Middle frontal gyrus (tissue), 1 donor: ENCODE measurements at regions not wholly inside any gene's neighbourhood (a gene's known extent, or its start where the extent isn't known, plus 50 kb on each side); places are given as distances from the start of the nearest gene placed in this dataset.

Experiments used
- DNase-seq: peaks from one replicate; pipeline ENCODE4 v3.0.0-alpha.2; 2015; ENCODE audit warnings: low spot score; ENCODE audit errors: extremely low spot score

DNA sequence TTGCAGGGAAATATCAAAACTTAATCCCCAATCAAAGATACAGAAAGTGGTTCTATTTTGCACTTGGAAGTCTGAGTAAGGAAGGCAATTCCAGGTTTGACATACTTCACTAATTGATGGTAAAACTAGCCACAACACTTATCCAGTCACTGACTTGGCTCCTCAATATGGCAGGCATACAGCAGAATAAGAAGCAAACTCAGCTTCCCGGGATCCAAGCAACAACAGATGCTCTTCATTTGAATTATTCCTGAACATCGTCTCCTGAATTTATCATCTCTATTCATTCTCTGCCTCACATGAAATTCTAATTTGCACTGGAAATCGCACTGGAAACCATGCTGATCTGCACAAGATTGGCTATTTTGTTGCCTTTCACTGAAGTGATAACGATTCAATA is 629.6 kb downstream of the PRELID2 start:
- no peak for DNase-seq

DNA sequence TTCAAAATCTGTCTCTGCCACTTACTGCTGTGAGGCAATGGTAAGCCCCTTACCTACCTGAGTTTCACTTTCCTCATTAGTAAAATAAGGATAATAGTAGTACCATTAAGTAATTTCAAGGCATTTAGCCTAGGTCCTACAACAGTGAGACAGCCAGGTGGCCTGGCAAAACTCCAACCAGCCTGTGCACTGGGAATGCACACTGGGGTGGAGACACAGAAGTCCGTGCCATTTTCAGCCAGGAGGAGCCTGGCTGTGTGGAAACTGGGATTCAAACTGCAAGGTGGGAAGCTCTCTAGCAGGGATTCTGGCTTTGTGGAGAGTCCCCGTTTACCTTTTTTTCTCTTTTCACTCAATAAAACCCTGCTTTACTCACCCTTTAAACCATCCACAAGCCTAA is 630.4 kb downstream of the PRELID2 start:
- DNase-seq = no peak

DNA sequence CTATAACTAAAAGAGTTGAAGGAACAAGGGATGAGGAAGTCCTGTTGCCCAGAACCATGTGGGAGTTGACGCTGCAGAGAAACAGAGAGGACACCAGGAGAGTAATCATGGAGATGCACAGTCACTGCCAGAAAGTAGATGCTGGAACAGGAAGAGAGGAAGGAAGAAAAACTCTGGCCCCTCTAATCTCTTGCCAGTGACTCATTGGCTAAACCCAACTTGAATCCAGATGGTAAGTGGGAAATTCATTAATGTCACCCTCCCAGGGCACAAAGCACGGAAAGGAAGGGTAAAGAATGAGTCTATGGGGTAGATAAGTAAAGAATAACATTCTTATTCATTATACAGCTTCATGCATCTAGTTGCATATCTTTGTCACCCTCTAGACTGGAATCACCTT is 631.9 kb downstream of the PRELID2 start:
- DNase-seq = no peak

DNA sequence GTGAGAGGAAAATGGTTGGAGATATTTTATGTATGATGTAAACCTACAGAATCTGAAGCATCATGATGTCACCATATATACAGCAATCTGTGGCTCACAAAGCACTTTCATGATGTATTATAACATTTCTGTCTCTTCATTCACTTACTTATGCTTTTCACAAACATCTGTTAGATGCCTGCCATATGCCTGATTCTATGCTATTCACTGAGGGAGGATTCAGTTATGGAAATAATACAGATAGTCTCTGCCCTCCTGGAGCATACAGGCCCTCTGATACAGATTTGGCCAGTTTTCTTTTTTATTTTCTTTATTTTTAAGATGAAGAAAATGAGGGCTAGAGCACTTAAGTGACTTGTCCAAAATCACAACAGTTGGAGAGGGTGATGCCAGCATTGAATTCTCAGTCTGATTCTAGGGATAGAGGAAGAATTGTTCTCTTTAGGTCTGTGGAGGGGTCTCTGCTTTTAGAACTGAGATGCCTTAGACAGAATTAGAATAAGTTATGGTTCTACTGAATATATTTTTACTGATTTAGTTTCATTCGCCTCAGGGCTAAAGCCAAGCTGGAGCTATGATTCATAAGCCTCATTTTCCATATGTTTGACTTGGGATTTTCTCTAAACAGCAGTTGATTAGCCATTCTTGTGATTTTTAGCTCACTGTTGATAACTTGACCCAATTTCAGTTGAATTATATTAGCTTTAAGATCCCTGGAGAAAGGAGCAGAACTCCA is 636.4 kb downstream of the PRELID2 start:
- DNase-seq = no peak

DNA sequence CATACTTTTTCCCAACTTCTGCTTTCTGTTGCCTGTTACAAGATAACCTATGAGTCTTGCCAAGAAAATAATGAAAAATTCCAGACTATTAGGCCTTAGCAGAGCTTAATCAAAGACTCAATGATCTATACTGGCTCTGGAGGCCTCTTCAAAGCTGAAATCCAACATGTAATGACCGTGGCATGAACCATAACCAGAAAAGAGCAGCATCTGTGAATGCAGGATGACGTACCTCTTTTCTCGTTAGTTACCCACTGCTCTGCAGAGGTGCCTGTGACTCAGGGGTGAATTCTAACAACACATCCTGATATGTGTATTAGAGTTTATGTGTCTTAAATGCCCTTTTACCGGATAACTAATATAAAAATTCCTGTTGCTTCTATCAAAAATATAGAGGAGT is 645.4 kb downstream of the PRELID2 start:
- DNase-seq = no peak

DNA sequence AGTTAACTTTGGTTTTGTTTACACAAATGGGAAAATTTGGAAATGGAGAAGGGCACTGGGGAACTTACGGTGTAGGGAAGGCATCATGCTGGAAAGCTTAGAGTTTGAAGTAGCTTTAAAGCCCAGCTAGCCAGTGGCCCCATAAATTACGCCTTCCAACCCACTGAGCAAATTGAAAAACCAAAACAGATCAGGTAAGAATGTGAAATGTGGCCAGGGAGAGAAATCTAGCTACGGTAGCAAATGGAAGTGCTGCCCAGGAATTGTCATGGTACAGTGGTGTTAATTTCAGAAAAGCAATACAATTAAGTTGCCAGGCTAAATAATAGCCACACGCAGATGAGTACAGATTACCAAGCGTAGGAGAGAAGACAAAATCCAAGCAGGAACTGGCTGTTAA is 654.8 kb downstream of the PRELID2 start:
- no peak for DNase-seq

DNA sequence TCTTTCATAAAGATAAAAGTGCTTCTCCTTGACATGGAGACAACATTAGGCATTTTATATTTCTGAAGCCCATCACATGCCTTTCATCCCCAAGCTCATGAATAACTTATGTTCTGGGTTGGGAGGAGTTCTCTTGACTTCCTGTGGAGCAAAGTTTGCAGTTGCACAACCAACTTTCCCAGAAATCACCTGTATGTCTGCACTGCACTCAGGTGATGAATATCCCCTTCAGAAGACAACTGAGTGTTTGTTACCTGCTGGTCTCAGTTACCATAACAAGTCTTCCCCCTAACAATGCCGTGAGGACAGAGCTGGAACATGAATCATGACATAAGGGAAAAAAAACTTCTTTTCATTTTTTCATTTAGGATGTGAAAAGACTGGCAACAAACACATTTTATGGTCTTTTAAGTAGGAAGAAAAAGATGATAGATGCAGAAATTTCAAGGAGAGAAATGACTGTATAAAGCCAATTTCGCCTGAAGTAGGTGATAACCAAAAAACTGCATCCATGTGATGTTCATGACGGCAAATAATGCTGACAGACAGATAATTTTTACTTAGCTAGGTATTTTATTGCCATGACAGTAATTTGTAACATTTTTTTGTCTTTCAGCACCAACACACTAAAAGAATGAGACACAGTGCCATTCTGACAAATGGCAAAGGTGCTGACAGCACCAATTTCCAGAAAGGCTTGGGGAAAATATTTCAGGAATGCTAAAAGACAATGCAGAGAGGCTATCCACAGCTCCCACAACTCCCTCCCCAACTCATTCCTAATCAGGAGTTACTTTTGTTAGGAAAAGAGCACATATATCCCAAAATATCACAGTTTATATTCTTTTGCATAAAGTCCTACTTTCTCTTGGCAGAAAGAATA is 656.3 kb downstream of the PRELID2 start:
- no peak for DNase-seq

DNA sequence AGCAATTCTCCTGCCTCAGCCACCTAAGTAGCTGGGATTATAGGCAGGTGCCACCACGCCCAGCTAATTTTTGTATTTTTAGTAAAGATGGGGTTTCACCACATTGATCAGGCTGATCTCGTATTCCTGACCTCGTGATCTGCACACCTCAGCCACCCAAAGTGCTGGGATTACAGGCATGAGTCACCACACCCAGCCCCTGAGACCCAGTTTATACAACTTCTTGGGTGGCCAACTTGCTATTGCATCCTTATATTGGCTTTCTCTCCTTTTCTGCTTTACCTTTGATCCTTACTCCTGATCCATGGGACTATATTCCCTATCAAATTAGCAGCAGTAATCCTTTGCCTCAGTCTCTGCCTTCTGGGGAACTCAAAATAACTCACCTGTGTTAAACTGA is 659.1 kb downstream of the PRELID2 start:
- DNase-seq = no peak

DNA sequence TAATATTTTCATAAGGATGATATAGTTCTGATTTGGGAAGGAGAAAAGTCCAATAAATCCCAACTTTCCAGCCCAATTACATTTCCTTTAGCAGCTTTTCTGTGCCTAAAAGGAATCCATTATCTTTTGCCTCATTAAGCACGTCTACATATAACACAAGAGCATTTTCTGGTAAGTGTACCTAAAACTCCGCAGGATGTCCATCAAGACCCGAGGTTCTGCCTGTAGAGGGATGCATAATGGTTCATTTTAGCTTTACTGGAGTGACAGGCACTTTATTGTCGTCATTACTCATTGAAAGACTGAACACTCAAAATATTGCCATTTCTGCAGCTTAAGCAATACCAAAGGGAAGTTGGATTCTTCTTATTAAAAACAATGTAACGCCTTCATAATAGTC is 669.0 kb downstream of the PRELID2 start:
- no peak for DNase-seq

DNA sequence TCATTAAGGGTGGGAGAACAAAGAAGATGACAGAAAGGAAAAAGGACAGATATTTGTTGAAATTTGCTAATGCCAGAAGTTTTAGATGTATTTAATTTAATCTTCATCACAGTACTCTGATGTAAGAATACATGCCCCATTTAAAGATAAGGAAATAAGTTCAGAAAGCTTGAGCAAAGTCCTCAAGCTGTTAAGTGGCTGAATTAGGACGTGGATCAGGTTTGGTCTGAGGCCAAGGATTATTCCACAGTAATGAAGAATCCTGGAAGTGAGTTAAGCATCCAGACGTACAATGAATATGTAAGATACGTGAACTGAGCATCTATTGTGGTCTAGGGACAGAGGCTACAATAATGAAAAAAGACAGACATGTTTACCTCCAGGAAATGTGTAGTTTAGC is 671.3 kb downstream of the PRELID2 start:
- DNase-seq = no peak

DNA sequence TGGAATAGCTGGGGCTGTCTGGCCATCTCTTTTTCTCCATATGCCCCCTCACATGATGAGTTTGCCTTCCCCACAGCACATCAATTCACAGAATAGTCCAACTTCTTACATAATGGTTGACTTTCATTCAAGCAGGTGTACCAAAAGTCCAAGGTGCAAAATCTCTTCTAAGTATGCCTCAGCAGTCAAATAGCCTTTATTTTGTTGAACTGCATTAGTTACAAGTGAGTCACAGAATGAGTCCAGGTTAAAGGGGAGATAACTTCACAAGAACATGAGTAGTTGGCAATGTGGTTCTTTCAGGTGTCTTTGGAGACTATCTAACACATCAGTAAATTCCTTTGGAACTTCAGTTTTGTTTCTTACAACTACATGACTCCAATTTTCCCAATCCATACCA is 672.5 kb downstream of the PRELID2 start:
- no peak for DNase-seq

DNA sequence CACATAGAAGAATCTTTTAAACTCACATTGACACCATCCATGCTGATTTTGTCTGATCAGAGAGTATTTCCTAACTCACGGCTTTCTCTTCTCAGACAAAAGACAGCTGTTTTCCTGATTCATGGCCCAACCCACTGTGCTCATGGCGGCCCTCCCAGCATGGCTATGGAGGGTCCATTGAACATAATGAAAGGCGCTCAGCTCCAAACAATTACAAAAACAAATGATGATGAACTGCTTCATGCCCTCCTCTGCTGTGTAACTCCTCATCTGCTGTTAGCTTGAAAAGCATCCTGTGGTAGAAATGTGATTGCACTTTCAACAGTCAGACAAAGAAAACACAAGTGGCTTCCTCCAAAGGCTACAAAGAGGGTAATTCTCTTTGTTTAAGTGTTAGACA is 673.8 kb downstream of the PRELID2 start:
- DNase-seq = no peak

DNA sequence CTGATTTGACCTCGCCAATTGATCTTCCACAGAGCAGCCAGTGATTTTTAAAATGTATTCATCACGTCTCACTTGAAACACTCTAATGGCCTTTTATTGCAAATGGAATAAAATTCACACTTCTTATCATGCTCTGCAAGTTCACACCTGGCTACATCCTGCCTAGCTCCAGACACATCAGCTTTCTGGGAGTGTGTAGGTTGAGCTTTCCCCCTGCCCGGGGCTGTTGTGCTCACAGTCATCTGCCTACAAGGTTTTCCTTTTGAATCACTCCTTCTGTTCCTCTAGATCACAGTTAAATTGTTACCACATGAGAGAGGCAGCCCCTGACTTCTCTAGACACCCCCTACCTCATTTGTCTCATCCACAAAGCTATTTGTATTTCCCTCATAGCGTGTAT is 674.5 kb downstream of the PRELID2 start:
- DNase-seq = no peak

DNA sequence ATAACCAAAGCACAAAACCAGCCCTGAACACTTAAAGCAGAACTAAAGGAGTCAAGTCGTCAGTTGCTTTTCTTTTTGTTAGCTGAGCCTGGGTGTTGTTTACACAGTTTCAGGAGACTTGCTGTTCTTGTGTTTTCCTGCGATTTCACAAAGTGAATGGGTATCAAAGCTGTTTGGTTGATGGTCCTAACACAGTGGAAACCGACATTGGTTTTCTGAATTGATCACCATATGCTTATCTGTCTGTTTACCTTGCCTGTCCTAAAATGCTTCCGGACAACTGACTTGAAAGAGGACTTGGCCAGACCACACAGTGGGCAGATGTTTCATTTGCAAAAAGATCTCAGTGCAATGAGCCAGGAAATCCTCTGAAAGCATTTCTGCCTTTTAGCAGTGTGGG is 676.4 kb downstream of the PRELID2 start:
- no peak for DNase-seq

DNA sequence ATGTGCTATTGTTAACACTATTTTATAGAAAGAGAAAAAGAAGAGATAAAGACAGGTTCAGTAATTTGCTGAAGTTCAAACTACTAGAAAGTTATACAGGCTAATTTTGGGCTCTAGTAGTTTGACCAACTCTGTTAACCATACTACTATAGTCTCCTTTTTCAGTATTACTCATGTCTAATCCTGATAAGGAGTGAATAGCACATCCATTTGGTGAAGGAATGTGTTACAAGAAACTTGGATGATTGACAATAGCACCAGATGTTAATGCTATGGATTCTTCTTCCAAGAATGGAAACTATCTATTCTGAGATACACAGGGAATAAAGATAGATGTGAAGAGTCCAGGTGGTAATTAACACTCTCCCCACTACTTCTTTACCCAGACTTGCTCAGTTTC is 677.3 kb downstream of the PRELID2 start:
- peak; percentile 20 for DNase-seq

DNA sequence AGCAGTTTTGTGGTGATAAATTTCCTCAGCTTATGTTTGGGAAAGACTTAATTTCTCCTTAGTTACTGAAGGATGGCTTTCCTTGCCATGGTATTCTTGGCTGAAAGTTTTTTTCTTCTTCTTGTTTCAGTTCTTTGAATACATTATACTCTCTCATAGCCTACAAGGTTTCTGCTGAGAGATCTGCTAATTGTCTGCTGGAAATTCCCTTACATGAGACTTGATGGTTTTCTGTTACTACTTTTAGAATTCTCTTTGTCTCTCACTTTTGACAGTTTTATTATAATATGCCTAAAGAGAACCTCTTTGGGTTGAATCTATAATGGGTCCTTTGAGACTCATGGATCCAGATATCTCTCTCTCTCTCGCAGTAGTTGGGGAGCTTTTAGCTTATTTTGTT is 693.6 kb downstream of the PRELID2 start:
- no peak for DNase-seq

DNA sequence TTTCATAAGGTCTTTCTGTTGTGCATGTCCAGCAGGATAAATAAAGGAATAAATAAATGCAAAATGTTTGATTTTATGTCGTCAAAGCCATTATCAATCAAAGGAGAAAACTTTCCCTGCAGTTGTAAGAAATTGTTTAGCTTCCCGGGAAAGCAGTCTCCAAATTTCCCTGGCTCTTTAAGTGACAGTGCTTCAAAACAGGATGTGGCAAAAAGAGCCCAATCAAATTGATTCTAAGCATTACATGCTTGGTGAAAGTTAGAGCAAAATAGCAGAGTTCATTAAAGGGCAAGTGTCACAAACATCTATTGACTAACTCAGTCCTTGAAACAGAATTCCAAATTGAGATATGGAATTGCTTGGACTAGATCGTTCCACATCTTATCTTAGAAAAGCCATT is 704.1 kb downstream of the PRELID2 start:
- DNase-seq = no peak

DNA sequence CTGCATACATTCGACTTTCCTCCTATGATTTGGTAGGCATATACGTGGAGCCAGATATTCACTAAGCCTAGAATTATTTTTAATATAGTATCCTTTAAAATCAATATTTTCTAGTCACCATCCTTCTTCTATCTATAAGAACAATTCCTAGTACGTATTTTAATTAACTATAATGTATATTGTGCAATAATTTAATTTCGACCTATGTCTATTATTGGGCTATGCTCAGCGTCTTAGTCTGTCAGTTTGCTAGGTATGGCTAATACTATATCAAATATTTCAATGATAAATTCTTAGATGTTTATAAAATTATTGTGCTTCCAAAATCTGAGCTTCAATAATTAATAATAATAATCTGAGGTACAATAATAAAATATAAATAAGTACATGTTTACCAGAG is 705.3 kb downstream of the PRELID2 start:
- no peak for DNase-seq

DNA sequence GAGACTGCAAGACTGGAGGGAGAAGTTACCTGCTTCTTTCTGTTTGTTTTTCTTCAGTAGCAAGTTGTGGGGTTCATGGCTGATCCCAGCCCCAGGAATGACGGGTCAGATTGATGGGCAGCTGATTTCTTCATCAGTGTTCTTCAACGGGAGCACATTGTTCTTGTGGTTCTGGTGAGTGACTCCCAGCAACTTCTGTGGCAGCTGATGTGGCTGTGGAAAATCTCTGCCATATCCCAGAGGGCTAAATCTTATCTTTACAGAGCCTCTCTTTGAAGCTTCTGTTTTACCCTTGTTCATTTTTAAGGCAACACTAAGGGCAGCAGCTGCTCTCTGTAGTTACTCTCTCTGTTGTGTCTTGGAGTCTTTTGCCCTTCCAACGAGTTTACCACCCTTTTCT is 710.3 kb downstream of the PRELID2 start:
- no peak for DNase-seq

DNA sequence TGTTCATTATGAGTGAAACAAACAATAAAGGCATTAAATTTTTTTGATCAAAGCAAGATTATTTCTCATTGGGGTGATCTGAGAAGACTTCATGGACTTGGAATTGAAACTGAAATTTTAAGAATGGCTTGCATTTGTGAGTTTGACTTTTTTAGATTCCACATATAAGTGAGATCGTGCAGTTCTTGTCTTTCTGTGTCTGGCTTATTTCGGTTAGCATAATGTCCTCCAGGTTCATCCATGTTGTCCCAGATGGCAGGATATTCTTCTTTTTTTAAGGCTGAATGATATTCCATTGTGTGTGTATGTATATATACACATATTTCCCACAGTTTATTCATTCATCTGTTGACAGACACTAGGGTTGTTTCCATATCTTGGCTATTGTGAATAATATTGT is 716.5 kb downstream of the PRELID2 start:
- DNase-seq = no peak

DNA sequence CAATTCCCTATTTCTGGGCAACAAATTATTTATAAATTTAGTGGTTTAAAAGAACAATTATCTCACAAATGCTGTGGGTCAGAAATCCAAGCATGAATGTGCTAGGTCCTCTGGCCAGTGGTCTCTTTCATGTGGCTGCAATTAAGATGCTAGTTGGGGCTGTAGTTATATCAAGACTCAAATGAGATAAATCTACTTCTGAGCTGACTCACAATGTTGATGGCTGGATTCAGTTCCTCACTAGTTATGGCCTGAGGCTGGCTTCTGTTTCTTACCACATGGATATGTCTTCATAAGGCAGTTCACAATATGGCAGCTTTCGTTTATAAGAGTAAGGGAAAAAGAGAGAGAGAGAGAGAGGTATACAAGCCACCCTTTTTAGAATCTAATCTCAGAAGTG is 717.0 kb downstream of the PRELID2 start:
- no peak for DNase-seq

DNA sequence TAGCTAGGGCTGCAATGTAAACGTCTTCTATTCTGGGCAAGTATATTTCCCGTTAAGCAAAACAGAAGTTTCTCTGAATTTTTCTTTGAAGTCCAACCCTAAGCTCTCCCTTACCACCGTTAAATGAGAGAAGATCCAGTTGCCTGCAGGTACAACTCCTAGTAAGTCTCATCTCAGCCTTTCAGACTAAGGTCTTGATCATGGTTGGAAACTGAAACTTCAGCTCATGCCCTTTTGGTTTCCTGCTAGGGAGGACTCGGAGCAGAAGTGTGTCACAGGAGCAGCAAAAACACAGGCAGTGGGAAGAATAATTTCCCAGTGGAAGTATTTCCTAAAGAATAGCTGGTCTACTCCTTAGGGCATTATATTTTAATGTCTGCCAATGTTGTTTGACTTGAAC is 717.9 kb downstream of the PRELID2 start:
- no peak for DNase-seq

DNA sequence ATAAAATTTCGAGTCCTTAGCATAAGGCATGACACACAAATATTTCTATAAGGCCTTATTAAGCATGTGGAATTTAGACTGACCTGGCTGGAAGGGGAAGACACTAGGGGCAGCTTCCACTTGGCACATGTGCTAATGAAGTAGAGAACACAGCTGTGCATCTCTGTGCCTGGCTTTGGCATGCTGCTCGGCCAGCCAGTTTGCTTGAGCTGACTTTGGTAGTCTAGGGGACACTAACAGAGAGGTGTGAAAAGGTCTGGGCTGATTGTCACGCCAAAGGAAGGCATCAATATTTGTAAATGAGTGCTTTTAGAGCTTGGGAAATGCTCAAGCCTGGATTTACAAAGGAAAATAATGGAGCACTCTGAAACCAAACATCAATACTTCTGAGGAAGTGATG is 723.7 kb downstream of the PRELID2 start:
- no peak for DNase-seq
